ENCODE measurements at regions not wholly inside any gene's neighbourhood (a gene's known extent, or its start where the extent isn't known, plus 50 kb on each side); places are given as distances from the start of the nearest gene placed in this dataset.

DNA sequence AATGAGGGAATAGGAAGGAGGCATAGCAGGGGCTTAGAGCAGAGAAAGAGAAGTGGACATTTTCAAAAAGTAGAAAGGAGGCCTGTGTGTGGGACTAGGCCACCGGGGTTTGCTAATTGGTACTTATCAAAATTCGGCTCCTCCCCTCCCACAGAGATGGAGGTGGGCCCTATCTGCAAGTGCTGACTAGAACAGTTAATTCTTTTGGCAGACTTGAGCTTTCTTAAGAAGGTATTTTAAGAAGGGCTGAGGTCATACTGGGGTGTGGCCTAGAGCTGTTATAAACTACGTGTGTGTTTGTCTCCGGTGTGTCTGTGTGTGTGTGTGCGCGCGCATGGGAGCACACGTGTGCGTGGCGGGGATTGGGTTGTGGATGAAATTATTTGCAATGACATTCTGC lies 1086.5 kb downstream of the EFNA5 start:
- no peaks in the 10 kb centered on the region for H3K4me1 ChIP-seq (ENCODE audit: control insufficient read depth, insufficient read depth, low read length)
- H3K9me3 ChIP-seq (ENCODE audit: control insufficient read depth, insufficient read depth, low read depth, low read length), result no peaks in the 10 kb centered on the region
- no peak overlapping the region for H3K4me3 ChIP-seq (ENCODE audit: low read depth, low read length)
- no peaks in the 10 kb centered on the region for H3K36me3 ChIP-seq (ENCODE audit: control insufficient read depth in 2 of 2, insufficient read depth in 1 of 2, low read length in 2 of 2)
- no peak for TF ChIP-seq WT1 (tag by site-specific recombination; IDR thresholded peaks at IDR 0.05)
- TF ChIP-seq ZNF302 (tag by site-specific recombination; IDR thresholded peaks at IDR 0.05; ENCODE audit: low read depth), result no peak
- no peak for TF ChIP-seq OSR2 (tag by site-specific recombination; IDR thresholded peaks at IDR 0.05)
- no peak for TF ChIP-seq ZNF391 (tag by site-specific recombination; IDR thresholded peaks at IDR 0.05; ENCODE audit: borderline replicate concordance, low read depth)
- no peak for TF ChIP-seq ZNF521 (tag by site-specific recombination; IDR thresholded peaks at IDR 0.05)
- TF ChIP-seq, protein P1, sequence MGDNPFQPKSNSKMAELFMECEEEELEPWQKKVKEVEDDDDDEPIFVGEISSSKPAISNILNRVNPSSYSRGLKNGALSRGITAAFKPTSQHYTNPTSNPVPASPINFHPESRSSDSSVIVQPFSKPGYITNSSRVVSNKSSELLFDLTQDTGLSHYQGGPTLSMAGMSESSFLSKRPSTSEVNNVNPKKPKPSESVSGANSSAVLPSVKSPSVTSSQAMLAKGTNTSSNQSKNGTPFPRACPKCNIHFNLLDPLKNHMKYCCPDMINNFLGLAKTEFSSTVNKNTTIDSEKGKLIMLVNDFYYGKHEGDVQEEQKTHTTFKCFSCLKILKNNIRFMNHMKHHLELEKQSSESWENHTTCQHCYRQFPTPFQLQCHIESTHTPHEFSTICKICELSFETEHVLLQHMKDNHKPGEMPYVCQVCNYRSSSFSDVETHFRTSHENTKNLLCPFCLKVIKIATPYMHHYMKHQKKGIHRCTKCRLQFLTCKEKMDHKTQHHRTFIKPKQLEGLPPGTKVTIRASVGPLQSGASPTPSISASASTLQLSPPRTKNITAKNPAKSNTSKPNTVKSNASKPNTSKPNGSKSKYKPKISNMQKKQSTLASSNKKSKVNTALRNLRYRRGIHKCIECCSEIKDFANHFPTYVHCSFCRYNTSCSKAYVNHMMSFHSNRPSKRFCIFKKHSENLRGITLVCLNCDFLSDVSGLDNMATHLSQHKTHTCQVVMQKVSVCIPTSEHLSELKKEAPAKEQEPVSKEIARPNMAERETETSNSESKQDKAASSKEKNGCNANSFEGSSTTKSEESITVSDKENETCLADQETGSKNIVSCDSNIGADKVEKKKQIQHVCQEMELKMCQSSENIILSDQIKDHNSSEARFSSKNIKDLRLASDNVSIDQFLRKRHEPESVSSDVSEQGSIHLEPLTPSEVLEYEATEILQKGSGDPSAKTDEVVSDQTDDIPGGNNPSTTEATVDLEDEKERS (tag by site-specific recombination; IDR thresholded peaks at IDR 0.05), result no peak
- no peak for TF ChIP-seq MZF1 (tag by site-specific recombination; IDR thresholded peaks at IDR 0.05; ENCODE audit: borderline replicate concordance)
- TF ChIP-seq ZBTB49 (tag by site-specific recombination; IDR thresholded peaks at IDR 0.05; ENCODE audit: low read depth), result no peak
- no peak for TF ChIP-seq ZNF843 (tag by site-specific recombination; IDR thresholded peaks at IDR 0.05)
- TF ChIP-seq KLF16 (tag by site-specific recombination; IDR thresholded peaks at IDR 0.05), result no peak
- TF ChIP-seq ZNF623 (tag by site-specific recombination; IDR thresholded peaks at IDR 0.05), result no peak
- TF ChIP-seq, protein P2, sequence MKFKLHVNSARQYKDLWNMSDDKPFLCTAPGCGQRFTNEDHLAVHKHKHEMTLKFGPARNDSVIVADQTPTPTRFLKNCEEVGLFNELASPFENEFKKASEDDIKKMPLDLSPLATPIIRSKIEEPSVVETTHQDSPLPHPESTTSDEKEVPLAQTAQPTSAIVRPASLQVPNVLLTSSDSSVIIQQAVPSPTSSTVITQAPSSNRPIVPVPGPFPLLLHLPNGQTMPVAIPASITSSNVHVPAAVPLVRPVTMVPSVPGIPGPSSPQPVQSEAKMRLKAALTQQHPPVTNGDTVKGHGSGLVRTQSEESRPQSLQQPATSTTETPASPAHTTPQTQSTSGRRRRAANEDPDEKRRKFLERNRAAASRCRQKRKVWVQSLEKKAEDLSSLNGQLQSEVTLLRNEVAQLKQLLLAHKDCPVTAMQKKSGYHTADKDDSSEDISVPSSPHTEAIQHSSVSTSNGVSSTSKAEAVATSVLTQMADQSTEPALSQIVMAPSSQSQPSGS (tag by site-specific recombination; IDR thresholded peaks at IDR 0.05; ENCODE audit: low read depth), result no peak
- no peak for TF ChIP-seq GFI1B (tag by site-specific recombination; IDR thresholded peaks at IDR 0.05)
- TF ChIP-seq ZNF76 (tag by site-specific recombination; IDR thresholded peaks at IDR 0.05; ENCODE audit: borderline replicate concordance, low read depth), result no peak
- TF ChIP-seq ZFP37 (tag by site-specific recombination; IDR thresholded peaks at IDR 0.05), result no peak
- TF ChIP-seq FEZF1 (tag by site-specific recombination; IDR thresholded peaks at IDR 0.05), result no peak
- TF ChIP-seq ELK4 (IDR thresholded peaks at IDR 0.05; ENCODE audit: borderline replicate concordance, low read depth, low read length), result no peak
- no peak for TF ChIP-seq ZNF223 (tag by site-specific recombination; IDR thresholded peaks at IDR 0.05)
- TF ChIP-seq ZNF23 (tag by site-specific recombination; IDR thresholded peaks at IDR 0.05; ENCODE audit: borderline replicate concordance), result no peak
- TF ChIP-seq RBAK (tag by site-specific recombination; IDR thresholded peaks at IDR 0.05), result no peak
- ChIA-PET POLR2A (no interaction called here), CTCF (no interaction called here)
- no peak overlapping the region for H3K27ac ChIP-seq (ENCODE audit: extremely low read depth, low read depth, low read length)

Measured in HEK293 (cell line).